Adrenal gland (tissue), 9 donors: ENCODE measurements at regions not wholly inside any gene's neighbourhood (a gene's known extent, or its start where the extent isn't known, plus 50 kb on each side); places are given as distances from the start of the nearest gene placed in this dataset.

Source experiments
- DNase-seq, 7 donors: peaks; one replicate each; pipeline ENCODE4 v3.0.0-alpha.2; 2019 to 2020
- H3K27ac ChIP-seq, 5 donors: fragments of 200-600 bp; sonication (generic) in 4 of 5; 1 replicate in 3 of 5; 2 replicates in 2 of 5; pipeline versions ENCODE4 v1.5.1 to v1.8.0; 2016 to 2020; ENCODE audit warnings: mild to moderate bottlenecking in 1 of 5
- H3K27me3 ChIP-seq: fragments of 200-600 bp; 2 replicates; pipeline ENCODE4 v1.8.0; 2021
- H3K36me3 ChIP-seq, 2 donors: fragments of 200-600 bp; replicated peaks in 1 of 2; 1 replicate in 1 of 2; 2 replicates in 1 of 2; pipeline versions ENCODE4 v1.5.1 to v1.8.0; 2018 to 2022
- H3K4me1 ChIP-seq, 2 donors: fragments of 200-600 bp; replicated peaks in 1 of 2; 1 replicate in 1 of 2; 2 replicates in 1 of 2; pipeline versions ENCODE4 v1.5.1 to v1.8.0; 2018 to 2021
- H3K4me3 ChIP-seq, 4 donors: fragments of 200-600 bp; sonication (generic) in 3 of 4; one replicate each; pipeline ENCODE4 v1.5.1; 2016 to 2018
- H3K9me3 ChIP-seq, 3 donors: fragments of 200-600 bp; sonication (generic) in 1 of 3; replicated peaks in 1 of 3; 1 replicate in 2 of 3; 2 replicates in 1 of 3; pipeline versions ENCODE4 v1.5.1 to v1.8.0; 2016 to 2021
- POLR2A ChIP-seq, 2 donors: fragments of 450-650 bp; IDR thresholded peaks; one replicate each; pipeline ENCODE4 v1.6.1; 2017; ENCODE audit warnings: antibody characterized with exemption in 2 of 2, mild to moderate bottlenecking in 2 of 2, moderate library complexity in 1 of 2
- WGBS, 4 donors: extraction: QIAGEN DNeasy Blood & Tissue Kit in 2 of 4; methylation state at CpG; one replicate each; pipeline versions ENCODE4 v1.1.5 to v1.1.7; 2013 to 2017; 5-methylcytosine and 5-hydroxymethylcytosine counted together
- intact Hi-C, 2 donors: fragments of 100-400 bp; cut with DNase I; formaldehyde crosslinking; loops; one replicate each; pipeline versions ENCODE4 v1.14.1 to v1.15.0; 2022 to 2023
- TF ChIP-seq, protein P1 (sequence below), 6 experiments: fragments of 450-650 bp in 4 of 6; fragments of 200-600 bp in 2 of 6; sonication (generic) in 1 of 6; IDR thresholded peaks; 1 replicate in 5 of 6; 2 replicates in 1 of 6; pipeline versions ENCODE4 v1.5.1 to v1.8.0; 2016 to 2021; ENCODE audit warnings: antibody characterized with exemption in 6 of 6, mild to moderate bottlenecking in 2 of 6, moderate library complexity in 1 of 6
- donor health status: healthy with polysubstance abuse.
- donor health status: Bipolar disorder and iron deficiency.
- donor health status: DM: yes; HTN: yes; CAD: no.
- donor health status: DM: no; HTN: no; CAD: no.
- donor health status: DM: no; HTN: no; CAD: no.

DNA sequence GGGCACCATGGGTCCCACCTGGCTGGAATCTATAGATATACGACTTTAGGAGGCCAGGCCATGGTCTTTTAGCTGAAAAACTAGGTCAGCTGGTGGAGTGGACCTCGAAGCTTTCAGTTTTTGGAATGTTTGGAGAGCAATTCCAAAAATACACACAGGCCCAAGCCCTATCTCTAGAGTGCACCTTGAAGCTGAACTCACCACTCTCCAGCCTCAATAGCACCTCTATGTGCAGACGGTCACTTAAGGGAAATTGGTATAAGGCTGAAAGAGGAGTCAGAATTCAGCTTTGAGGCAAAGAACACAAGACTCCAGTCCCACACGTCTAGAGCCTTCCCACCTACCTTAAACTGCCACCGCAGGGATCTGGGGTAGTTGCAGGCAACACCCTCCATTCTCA lies 56.4 kb upstream of the KATNAL1 start:
- Histone ChIP-seq H3K4me1 (peaks cover 0 to 9% of the 10 kb centered on the region in 2 donors), H3K4me3 (no peak overlapping the region), H3K9me3 (no peaks in the 10 kb centered on the region), H3K27ac (no peak overlapping the region), H3K36me3 (no peaks in the 10 kb centered on the region), H3K27me3 (no peaks in the 10 kb centered on the region)
- intact Hi-C loops = no loop called here
- no peak for DNase-seq
- TF ChIP-seq, protein P1, sequence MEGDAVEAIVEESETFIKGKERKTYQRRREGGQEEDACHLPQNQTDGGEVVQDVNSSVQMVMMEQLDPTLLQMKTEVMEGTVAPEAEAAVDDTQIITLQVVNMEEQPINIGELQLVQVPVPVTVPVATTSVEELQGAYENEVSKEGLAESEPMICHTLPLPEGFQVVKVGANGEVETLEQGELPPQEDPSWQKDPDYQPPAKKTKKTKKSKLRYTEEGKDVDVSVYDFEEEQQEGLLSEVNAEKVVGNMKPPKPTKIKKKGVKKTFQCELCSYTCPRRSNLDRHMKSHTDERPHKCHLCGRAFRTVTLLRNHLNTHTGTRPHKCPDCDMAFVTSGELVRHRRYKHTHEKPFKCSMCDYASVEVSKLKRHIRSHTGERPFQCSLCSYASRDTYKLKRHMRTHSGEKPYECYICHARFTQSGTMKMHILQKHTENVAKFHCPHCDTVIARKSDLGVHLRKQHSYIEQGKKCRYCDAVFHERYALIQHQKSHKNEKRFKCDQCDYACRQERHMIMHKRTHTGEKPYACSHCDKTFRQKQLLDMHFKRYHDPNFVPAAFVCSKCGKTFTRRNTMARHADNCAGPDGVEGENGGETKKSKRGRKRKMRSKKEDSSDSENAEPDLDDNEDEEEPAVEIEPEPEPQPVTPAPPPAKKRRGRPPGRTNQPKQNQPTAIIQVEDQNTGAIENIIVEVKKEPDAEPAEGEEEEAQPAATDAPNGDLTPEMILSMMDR (IDR thresholded peaks at IDR 0.05) = no peak
- TF ChIP-seq POLR2A (IDR thresholded peaks at IDR 0.05) = no peak
- WGBS, 4 donors = 89 to 100% (median 94%) methylated on average over 5 of the region's 5 CpGs

- peak in 2 of 7 donors; percentile 17 to 28 for DNase-seq
- Histone ChIP-seq H3K9me3 (no peaks in the 10 kb centered on the region), H3K27ac (no peak overlapping the region)
These were observed 56.8 kb upstream of the KATNAL1 start for GRCh38 chr13:30364133-30364532.

DNA sequence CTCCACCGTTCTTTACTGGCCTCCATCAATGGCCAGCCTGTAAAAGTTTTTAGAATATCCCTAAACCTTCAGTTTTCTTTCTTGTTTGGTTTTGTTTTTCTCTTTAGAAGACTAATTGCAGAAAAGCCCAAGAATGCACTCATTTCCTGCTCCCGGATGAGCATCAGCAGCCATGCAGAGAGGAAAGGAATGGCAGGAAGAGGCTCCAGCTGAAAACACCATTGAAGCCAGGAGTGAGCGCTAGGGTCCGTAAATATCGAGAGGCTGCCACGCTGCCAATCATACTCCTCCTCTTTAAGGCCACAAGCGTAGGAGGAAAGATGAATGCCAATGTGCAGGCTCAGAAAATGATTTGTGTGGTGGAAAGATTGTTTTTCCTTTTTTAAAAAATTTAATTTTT lies 57.4 kb upstream of the UBE2L5 start:
- no peak overlapping the region for H3K4me3 ChIP-seq
- no peak for DNase-seq
- H3K27ac ChIP-seq = no peak overlapping the region
- TF ChIP-seq, protein P1 (IDR thresholded peaks at IDR 0.05) = no peak
- TF ChIP-seq POLR2A (IDR thresholded peaks at IDR 0.05) = no peak
- H3K9me3 ChIP-seq = no peaks in the 10 kb centered on the region
- peaks cover 0 to 9% of the 10 kb centered on the region in 2 donors for H3K4me1 ChIP-seq
- 59 to 77% (median 71%) methylated on average over 7 of the region's 7 CpGs for WGBS, 4 donors
- H3K36me3 ChIP-seq = no peaks in the 10 kb centered on the region
- intact Hi-C loops = no loop called here
- no peaks in the 10 kb centered on the region for H3K27me3 ChIP-seq

More at GRCh38 chr13:30364133-30364532, 56.8 kb upstream of the KATNAL1 start:
- no peaks in the 10 kb centered on the region for H3K36me3 ChIP-seq
- 55 to 69% (median 63%) methylated on average over 3 of the region's 3 CpGs for WGBS, 4 donors
- H3K4me3 ChIP-seq = no peak overlapping the region
- no peaks in the 10 kb centered on the region for H3K27me3 ChIP-seq
- H3K4me1 ChIP-seq = peaks cover 0 to 9% of the 10 kb centered on the region in 2 donors
- intact Hi-C loops = no loop called here
- TF ChIP-seq, protein P1 (IDR thresholded peaks at IDR 0.05) = no peak
- TF ChIP-seq POLR2A (IDR thresholded peaks at IDR 0.05) = no peak

- Histone ChIP-seq H3K4me1 (peaks cover 0 to 9% of the 10 kb centered on the region in 2 donors), H3K9me3 (no peaks in the 10 kb centered on the region), H3K36me3 (no peaks in the 10 kb centered on the region), H3K4me3 (no peak overlapping the region), H3K27ac (no peak overlapping the region), H3K27me3 (no peaks in the 10 kb centered on the region)
- 58 to 83% (median 69%) methylated on average over 1 of the region's 1 CpG for WGBS, 4 donors
- intact Hi-C loops = no loop called here
- TF ChIP-seq POLR2A (IDR thresholded peaks at IDR 0.05) = no peak
- DNase-seq = no peak
These were observed 56.2 kb upstream of the UBE2L5 start for GRCh38 chr13:30366088-30366487.

- 91 to 98% (median 94%) methylated on average over 12 of the region's 12 CpGs for WGBS, 4 donors
These were observed 55.0 kb upstream of the UBE2L5 start for GRCh38 chr13:30367296-30367695.

More at GRCh38 chr13:30367296-30367695, 55.0 kb upstream of the UBE2L5 start:
- TF ChIP-seq, protein P1 (IDR thresholded peaks at IDR 0.05) = no peak
- TF ChIP-seq POLR2A (IDR thresholded peaks at IDR 0.05) = no peak
- Histone ChIP-seq H3K27me3 (no peaks in the 10 kb centered on the region), H3K9me3 (no peaks in the 10 kb centered on the region), H3K36me3 (no peaks in the 10 kb centered on the region), H3K4me1 (peaks cover 0 to 9% of the 10 kb centered on the region in 2 donors), H3K4me3 (no peak overlapping the region), H3K27ac (no peak overlapping the region)
- no peak for DNase-seq
- intact Hi-C loops = no loop called here
